ENCODE measurements at regions not wholly inside any gene's neighbourhood (a gene's known extent, or its start where the extent isn't known, plus 50 kb on each side); places are given as distances from the start of the nearest gene placed in this dataset.

- Mint-ChIP-seq H3K9me3 (peaks cover 35% of the 10 kb centered on the region), H3K36me3 (ENCODE audit: low read depth) (no peaks in the 10 kb centered on the region), H3K27me3 (ENCODE audit: insufficient read depth) (no peaks in the 10 kb centered on the region), H3K4me3 (no peak overlapping the region), H3K4me1 (ENCODE audit: low read depth) (no peaks in the 10 kb centered on the region), H3K27ac (no peak overlapping the region)
- no peak for TF ChIP-seq CTCF (IDR thresholded peaks at IDR 0.05)
- no peak for DNase-seq
Observed at GRCh38 chr18:6638447-6638846, 91.1 kb upstream of the ARHGAP28 start.

GRCh38 chr18:6639305-6639704 lies 90.2 kb upstream of the ARHGAP28 start:
- DNase-seq: no peak
- Mint-ChIP-seq H3K9me3 (peaks cover 34% of the 10 kb centered on the region), H3K4me3 (no peak overlapping the region), H3K27ac (no peak overlapping the region), H3K4me1 (ENCODE audit: low read depth) (no peaks in the 10 kb centered on the region), H3K36me3 (ENCODE audit: low read depth) (no peaks in the 10 kb centered on the region), H3K27me3 (ENCODE audit: insufficient read depth) (no peaks in the 10 kb centered on the region)
- TF ChIP-seq CTCF (IDR thresholded peaks at IDR 0.05): no peak

GRCh38 chr18:6644836-6645627 lies 84.5 kb upstream of the ARHGAP28 start:
- Mint-ChIP-seq H3K27me3 (ENCODE audit: insufficient read depth) (peaks cover 3% of the 10 kb centered on the region; the same call in 1 of the 2 replicates), H3K9me3 (peaks cover 32% of the 10 kb centered on the region), H3K27ac (no peak overlapping the region), H3K4me3 (no peak overlapping the region), H3K36me3 (ENCODE audit: low read depth) (no peaks in the 10 kb centered on the region), H3K4me1 (ENCODE audit: low read depth) (no peaks in the 10 kb centered on the region)
- TF ChIP-seq CTCF (IDR thresholded peaks at IDR 0.05): no peak
- no peak for DNase-seq

- no peak overlapping the region for H3K4me3 Mint-ChIP-seq
- no peak for DNase-seq
- TF ChIP-seq CTCF (IDR thresholded peaks at IDR 0.05): no peak
- H3K27ac Mint-ChIP-seq: no peak overlapping the region
- H3K9me3 Mint-ChIP-seq: peaks cover 35% of the 10 kb centered on the region
- no peaks in the 10 kb centered on the region; the same call in 1 of the 2 replicates for H3K36me3 Mint-ChIP-seq (ENCODE audit: low read depth)
- H3K4me1 Mint-ChIP-seq (ENCODE audit: low read depth): no peaks in the 10 kb centered on the region
- peaks cover 3% of the 10 kb centered on the region; the same call in 1 of the 2 replicates for H3K27me3 Mint-ChIP-seq (ENCODE audit: insufficient read depth)
Observed at GRCh38 chr18:6646801-6647200, 82.7 kb upstream of the ARHGAP28 start.

- DNase-seq: peak; percentile 1
- Mint-ChIP-seq H3K27me3 (ENCODE audit: insufficient read depth) (peaks cover 3% of the 10 kb centered on the region; the same call in 1 of the 2 replicates), H3K36me3 (ENCODE audit: low read depth) (no peaks in the 10 kb centered on the region; the same call in 1 of the 2 replicates), H3K4me1 (ENCODE audit: low read depth) (no peaks in the 10 kb centered on the region), H3K9me3 (peaks cover 44% of the 10 kb centered on the region), H3K4me3 (no peak overlapping the region), H3K27ac (no peak overlapping the region)
- TF ChIP-seq CTCF (IDR thresholded peaks at IDR 0.05): no peak
Observed at GRCh38 chr18:6648581-6648980, 80.9 kb upstream of the ARHGAP28 start.
